ENCODE measurements at regions not wholly inside any gene's neighbourhood (a gene's known extent, or its start where the extent isn't known, plus 50 kb on each side); places are given as distances from the start of the nearest gene placed in this dataset.

DNA sequence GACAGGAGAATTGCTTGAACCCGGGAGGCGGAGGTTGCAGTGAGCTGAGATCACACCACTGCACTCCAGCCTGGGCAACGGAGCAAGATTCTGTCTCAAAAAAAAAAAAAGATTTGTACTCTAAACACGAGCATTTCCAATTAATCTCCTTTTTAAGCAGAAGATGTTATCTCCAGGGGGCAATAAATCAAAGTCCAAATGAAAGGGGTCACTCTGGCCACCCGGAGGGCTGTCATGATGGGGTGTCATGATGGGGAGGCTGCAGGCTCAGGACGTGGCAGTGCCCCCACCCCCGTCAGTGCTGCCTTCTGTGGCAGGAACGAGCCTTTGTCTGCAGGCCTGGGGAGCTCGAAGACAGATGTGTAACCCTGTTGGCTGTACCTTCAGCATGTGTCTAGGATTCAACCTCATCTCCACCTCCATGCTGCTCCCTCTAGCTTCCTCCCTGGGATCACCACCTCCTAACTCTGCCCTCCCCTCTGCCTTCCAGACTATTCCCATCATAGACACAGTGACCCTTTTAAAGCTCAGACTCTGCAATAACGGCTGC lies 76.9 kb upstream of the YWHAQ start:
- TF ChIP-seq, protein P1, sequence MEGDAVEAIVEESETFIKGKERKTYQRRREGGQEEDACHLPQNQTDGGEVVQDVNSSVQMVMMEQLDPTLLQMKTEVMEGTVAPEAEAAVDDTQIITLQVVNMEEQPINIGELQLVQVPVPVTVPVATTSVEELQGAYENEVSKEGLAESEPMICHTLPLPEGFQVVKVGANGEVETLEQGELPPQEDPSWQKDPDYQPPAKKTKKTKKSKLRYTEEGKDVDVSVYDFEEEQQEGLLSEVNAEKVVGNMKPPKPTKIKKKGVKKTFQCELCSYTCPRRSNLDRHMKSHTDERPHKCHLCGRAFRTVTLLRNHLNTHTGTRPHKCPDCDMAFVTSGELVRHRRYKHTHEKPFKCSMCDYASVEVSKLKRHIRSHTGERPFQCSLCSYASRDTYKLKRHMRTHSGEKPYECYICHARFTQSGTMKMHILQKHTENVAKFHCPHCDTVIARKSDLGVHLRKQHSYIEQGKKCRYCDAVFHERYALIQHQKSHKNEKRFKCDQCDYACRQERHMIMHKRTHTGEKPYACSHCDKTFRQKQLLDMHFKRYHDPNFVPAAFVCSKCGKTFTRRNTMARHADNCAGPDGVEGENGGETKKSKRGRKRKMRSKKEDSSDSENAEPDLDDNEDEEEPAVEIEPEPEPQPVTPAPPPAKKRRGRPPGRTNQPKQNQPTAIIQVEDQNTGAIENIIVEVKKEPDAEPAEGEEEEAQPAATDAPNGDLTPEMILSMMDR (conservative IDR thresholded peaks at IDR 0.05; ENCODE audit: low read depth, low read length): no peak
- TF ChIP-seq EZH2phosphoT487 (IDR thresholded peaks at IDR 0.05; ENCODE audit: borderline replicate concordance, low read length): no peak
